H7 (cell line): ENCODE measurements at regions not wholly inside any gene's neighbourhood (a gene's known extent, or its start where the extent isn't known, plus 50 kb on each side); places are given as distances from the start of the nearest gene placed in this dataset.
"Not testable (repeated sequence)": the region's sequence is repeated elsewhere in the genome, so short reads cannot be mapped to it uniquely, and the experiment has no call there.

ENCODE experiments used
- DNase-seq: peaks from one replicate; pipeline ENCODE4 v3.0.0; 2012
- H3K27me3 ChIP-seq: 2 replicates; pipeline ENCODE4 v1.6.0; 2011; ENCODE audit warnings: mild to moderate bottlenecking, low read length; ENCODE audit not compliant: control insufficient read depth, insufficient read depth
- H3K36me3 ChIP-seq: replicated peaks from 2 replicates; pipeline ENCODE4 v1.5.1; 2011; ENCODE audit warnings: low read length; ENCODE audit not compliant: control insufficient read depth, insufficient read depth
- H3K4me3 ChIP-seq: 2 replicates; pipeline ENCODE4 v1.5.1; 2011; ENCODE audit warnings: low read depth, mild to moderate bottlenecking, control low read depth, low read length, moderate library complexity; ENCODE audit not compliant: insufficient read depth

DNA sequence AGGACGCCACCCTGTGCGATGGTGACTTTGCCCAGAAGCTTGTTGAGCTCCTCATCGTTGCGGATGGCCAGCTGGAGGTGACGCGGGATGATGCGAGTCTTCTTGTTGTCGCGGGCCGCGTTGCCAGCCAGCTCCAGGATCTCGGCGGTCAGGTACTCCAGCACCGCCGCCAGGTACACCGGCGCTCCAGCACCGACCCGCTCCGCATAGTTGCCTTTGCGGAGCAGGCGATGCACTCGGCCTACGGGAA is 97.9 kb downstream of the OR2B2 start:
- not testable (repeated sequence) for DNase-seq, H3K36me3 ChIP-seq, H3K27me3 ChIP-seq
- H3K4me3 ChIP-seq: peak overlapping the region; percentile 36

DNA sequence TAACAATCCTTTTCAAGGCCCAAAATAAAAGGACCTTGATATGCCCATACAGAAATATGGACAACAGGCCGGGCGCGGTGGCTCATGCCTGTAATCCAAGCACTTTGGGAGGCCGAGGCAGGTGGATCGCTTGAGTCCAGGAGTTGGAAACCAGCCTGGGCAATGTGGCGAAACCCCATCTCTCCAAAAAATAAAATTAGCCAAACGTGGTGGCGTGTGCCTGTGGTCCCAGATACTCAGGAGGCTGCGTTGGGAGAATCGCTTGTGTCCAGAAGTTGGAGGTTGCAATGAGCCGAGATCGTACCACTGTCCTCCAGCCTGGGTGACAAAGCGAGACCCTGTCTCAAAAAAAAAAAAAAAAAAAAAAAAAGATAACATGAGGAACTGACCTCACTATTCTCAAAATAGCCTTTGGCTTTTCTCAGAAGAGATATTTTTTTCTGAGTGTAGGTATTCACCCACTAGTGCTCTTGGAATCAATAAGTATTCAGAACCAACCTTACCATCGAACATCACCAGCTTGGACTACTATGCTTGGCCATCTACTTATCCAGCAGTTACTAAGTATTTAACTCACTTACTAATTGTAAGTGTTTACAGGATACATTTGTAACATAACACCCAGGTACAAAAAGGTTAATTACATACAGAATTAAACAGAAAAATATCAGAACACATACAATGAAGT is 99.2 kb downstream of the OR2B2 start:
- H3K27me3 ChIP-seq: no peaks in the 10 kb centered on the region
- H3K36me3 ChIP-seq: no peaks in the 10 kb centered on the region
- H3K4me3 ChIP-seq: peak overlapping the region; percentile 36; the same call in 1 of the 2 replicates
- no peak for DNase-seq

DNA sequence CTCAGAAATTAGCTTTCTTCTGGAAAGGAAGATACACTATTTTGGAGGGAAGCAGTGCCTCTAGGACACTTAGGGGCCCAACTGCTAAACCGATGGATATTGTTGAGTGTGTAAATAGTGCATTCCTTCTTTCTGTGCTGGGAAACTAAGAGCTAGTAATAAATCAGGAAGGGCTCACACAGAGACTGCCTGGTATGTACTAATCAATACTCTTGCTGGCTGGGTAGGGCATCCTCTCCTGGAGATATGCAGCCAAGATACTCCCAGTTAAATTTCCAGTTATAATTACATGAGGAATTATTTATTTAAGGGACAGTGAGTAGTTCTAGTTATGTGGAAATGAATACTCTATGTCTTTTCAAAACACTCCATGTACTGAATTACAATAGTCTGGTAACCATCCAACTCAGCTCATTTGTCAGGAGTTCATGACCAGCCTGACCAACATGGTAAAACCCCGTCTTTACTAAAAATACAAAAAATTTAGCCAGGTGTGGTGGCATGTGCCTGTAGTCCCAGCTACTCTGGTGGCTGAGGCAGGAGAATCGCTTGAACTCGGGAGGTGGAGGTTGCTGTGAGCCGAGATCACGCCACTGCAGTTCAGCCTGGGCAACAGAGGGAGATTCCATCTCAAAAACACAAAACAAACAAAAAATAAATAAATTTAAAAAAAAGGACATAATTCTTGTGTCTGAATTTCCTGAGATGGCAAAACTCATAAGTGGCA is 100.0 kb downstream of the OR2B2 start:
- Histone ChIP-seq H3K27me3 (no peaks in the 10 kb centered on the region), H3K36me3 (no peaks in the 10 kb centered on the region), H3K4me3 (no peak overlapping the region; the same call in 1 of the 2 replicates)
- DNase-seq: no peak

DNA sequence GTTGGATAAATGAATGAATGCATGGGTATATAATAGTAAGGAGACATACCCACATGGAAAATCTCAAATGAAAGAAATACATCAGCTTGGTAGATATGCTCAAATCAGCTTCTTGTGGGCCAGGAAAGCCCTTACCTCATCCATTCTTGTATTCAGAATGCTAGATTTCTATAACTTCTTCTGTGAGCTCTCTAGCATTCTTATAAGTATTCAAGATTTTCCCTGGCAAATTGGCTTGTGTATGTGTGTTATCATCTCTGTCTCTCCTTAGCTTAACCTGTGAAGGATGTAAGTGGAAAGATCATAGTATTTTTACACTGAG is 100.8 kb downstream of the OR2B2 start:
- Histone ChIP-seq H3K36me3 (no peaks in the 10 kb centered on the region), H3K27me3 (no peaks in the 10 kb centered on the region), H3K4me3 (peak overlapping the region; percentile 88; the same call in 1 of the 2 replicates)
- DNase-seq: no peak

DNA sequence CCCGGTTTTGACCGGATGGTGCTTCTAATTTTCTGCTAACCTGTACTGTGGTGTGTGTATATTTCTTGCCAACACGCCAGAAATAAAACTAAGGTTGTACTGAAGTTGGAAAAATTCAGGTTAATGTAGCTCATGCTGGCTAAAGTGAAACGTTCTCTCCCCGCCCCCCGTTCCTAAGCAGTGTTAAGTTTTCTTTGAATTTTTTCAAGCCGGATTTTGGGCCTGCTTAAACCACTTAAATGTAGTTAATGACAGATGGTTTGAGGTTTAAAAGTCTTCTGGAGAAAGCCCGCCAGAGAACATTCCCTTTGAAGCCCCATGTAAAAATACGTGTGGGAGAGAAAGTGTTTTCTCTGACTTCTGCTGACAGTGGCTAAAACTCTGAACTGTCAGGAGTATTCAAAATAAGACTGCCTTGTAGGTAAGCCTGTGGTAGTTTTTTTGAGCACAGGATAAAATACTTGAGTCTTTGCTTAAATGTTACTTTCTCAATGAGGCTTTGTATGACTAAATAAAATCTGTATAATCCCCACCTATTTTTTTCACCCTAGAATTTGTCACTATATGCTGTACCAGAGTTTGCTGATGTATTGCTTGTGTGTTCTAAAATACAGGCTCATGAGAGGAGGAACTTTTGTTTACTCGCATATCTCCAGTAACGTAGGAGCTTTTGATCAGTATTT is 101.3 kb downstream of the OR2B2 start:
- Histone ChIP-seq H3K4me3 (peak overlapping the region; percentile 88), H3K27me3 (no peaks in the 10 kb centered on the region), H3K36me3 (no peaks in the 10 kb centered on the region)
- DNase-seq: no peak

GRCh38 chr6:27809939-27810767 is 102.0 kb downstream of the OR2B2 start:
- H3K36me3 ChIP-seq: no peaks in the 10 kb centered on the region
- no peaks in the 10 kb centered on the region for H3K27me3 ChIP-seq
- H3K4me3 ChIP-seq: peak overlapping the region; percentile 88
- peak; percentile 86 for DNase-seq

DNA sequence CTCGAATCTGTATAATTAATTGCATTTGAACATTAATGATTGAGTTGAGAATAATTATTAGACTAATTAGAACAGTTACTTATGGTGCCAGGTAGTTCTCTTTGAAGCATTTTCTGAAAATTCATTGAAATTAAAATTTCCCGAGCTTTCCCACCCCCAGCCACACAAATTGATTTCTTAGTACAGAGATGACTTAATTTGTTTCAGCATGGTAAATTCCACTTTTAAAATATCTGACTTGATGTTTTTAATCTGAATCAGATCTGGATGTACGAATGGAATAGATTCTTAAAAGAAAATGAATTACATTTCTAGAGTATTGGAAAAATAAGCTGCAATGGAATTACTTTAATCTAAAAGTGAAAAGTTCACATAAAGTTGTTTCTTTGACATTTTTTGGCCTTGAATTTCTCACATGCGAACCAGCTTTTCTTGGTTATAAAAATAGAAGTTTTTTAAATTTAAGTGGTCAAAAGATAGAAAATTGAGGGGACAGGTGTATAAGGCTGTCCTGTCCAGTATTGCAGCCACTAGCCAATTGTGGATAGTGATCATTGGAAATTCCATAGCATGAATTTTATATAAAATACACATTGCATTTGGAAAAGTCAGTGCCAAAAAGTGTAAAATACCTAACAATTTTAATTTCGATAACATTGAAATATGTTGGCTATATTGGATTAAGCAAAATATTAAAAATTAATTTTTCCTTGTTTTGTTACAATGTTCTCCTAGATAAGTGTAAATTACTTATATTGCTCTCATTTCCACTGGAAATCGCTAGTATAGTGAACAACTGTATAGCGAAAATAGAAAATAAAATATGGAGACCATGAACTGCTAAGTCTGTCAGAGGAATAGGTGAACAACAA is 102.9 kb downstream of the OR2B2 start:
- DNase-seq: no peak
- Histone ChIP-seq H3K4me3 (peak overlapping the region; percentile 88), H3K27me3 (no peaks in the 10 kb centered on the region), H3K36me3 (no peaks in the 10 kb centered on the region)

- not testable (repeated sequence) for DNase-seq, H3K36me3 ChIP-seq, H3K27me3 ChIP-seq
- H3K4me3 ChIP-seq: peak overlapping the region; percentile 70
Measured at GRCh38 chr6:27808242-27809066, 103.7 kb downstream of the OR2B2 start.

DNA sequence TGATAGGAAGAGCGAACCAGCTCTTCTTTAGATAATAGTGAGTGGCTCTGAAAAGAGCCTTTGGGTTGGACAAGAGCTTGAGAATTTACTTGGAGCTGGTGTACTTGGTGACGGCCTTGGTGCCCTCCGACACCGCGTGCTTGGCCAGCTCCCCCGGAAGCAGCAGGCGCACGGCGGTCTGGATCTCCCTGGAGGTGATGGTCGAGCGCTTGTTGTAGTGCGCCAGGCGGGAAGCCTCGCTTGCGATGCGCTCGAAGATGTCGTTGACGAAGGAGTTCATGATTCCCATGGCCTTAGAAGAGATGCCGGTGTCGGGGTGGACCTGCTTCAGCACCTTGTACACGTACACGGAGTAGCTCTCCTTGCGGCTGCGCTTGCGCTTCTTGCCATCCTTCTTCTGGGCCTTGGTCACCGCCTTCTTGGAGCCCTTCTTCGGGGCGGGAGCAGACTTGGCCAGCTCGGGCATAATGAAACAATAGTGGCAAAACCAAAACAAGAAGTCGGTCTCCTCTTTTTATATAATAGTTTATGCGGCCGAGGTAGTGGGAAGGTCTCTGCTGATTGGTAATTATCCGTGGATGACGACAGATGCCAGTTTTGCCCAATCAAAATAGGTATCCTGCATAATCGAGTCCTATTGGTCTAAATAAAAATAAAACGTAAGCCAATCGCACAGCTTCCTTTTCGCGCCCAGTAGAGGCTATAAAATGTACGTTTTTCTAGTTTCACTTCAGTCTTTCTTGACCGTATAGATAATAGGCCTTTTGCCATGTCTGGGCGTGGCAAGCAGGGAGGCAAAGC is 104.6 kb downstream of the OR2B2 start:
- DNase-seq: peak; percentile 87
- peak overlapping the region; percentile 64 for H3K4me3 ChIP-seq
- H3K36me3 ChIP-seq, H3K27me3 ChIP-seq: not testable (repeated sequence)

DNA sequence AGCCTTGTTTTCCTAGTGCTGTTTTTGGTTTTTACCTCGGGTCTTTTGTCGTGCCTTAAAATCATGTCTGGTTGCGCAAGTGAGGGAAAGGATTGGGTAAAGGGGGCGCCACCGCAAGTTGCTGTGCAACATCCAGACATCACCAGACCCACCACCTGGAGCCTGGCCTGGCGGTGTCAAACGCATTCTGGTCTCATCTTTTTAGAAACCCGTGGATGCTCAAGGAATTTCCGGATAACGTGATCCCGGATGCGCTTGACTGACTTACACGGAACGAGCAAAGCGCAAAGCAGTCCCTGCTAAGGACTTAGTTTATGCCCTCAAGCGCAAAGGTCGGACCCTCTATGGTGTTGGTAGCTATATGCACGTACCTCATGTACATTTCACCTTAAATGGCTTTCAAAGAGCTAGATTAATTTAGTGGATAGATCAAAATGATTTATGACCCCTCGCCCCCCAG is 105.2 kb downstream of the OR2B2 start:
- peak overlapping the region; percentile 64 for H3K4me3 ChIP-seq
- peak; percentile 45 for DNase-seq
- H3K27me3 ChIP-seq: no peaks in the 10 kb centered on the region
- no peaks in the 10 kb centered on the region for H3K36me3 ChIP-seq

DNA sequence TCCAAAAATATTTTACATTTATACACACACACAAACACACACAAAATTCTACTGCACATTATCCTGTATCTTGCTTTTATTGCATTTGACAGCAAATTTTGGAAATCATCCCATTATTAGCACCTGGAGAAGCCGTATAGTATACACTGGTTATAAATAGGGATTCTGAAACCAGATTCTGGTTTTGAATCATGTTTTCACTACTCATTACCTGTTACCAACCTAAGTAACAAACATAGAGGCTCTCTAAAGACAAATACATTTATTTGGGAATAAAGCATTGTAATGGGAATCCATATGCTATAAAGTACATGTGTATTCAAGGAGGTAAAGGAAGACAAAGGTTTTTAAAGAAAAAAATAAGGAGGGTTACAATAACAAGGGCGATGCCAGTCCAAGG is 106.8 kb downstream of the OR2B2 start:
- Histone ChIP-seq H3K36me3 (no peaks in the 10 kb centered on the region), H3K4me3 (no peak overlapping the region)
- DNase-seq: no peak

GRCh38 chr6:27804851-27805250 is 107.3 kb downstream of the OR2B2 start:
- Histone ChIP-seq H3K27me3 (no peaks in the 10 kb centered on the region), H3K4me3 (no peak overlapping the region), H3K36me3 (no peaks in the 10 kb centered on the region)
- DNase-seq: no peak

More for the DNA sequence above, 106.8 kb downstream of the OR2B2 start:
- H3K27me3 ChIP-seq: no peaks in the 10 kb centered on the region
